ENCODE measurements at regions not wholly inside any gene's neighbourhood (a gene's known extent, or its start where the extent isn't known, plus 50 kb on each side); places are given as distances from the start of the nearest gene placed in this dataset.

- no peaks in the 10 kb centered on the region for H3K9me3 ChIP-seq
- H3K27me3 ChIP-seq = peaks cover 0 to 24% of the 10 kb centered on the region in 2 donors
- H3K27ac ChIP-seq = no peak overlapping the region
- H3K4me3 ChIP-seq = no peak overlapping the region
- DNase-seq (ENCODE audit: low spot score in 2 of 2) = no peak
- no peaks in the 10 kb centered on the region for H3K4me1 ChIP-seq
- H3K36me3 ChIP-seq = no peaks in the 10 kb centered on the region
- TF ChIP-seq CTCF (IDR thresholded peaks at IDR 0.05) = no peak
- no peak for TF ChIP-seq POLR2AphosphoS5 (IDR thresholded peaks at IDR 0.05)
- no peak for TF ChIP-seq POLR2A (IDR thresholded peaks at IDR 0.05)
- intact Hi-C loops (cut with DNase I; ENCODE audit: low total_unique reads) = no loop called here
Observed at GRCh38 chr20:22466447-22467171, 117.8 kb downstream of the FOXA2 start.

- TF ChIP-seq CTCF (IDR thresholded peaks at IDR 0.05) (no peak), POLR2A (IDR thresholded peaks at IDR 0.05) (no peak), POLR2AphosphoS5 (IDR thresholded peaks at IDR 0.05) (no peak)
- intact Hi-C loops (cut with DNase I; ENCODE audit: low total_unique reads) = no loop called here
- Histone ChIP-seq H3K4me1 (no peaks in the 10 kb centered on the region), H3K9me3 (no peaks in the 10 kb centered on the region), H3K4me3 (no peak overlapping the region), H3K27me3 (peaks cover 0 to 24% of the 10 kb centered on the region in 2 donors), H3K36me3 (no peaks in the 10 kb centered on the region), H3K27ac (no peak overlapping the region)
- DNase-seq (ENCODE audit: low spot score in 2 of 2) = no peak
Observed at GRCh38 chr20:22465622-22466446, 118.5 kb downstream of the FOXA2 start.

- H3K27me3 ChIP-seq = peaks cover 0 to 24% of the 10 kb centered on the region in 2 donors
- intact Hi-C loops (cut with DNase I; ENCODE audit: low total_unique reads) = no loop called here
- H3K36me3 ChIP-seq = no peaks in the 10 kb centered on the region
- H3K9me3 ChIP-seq = no peaks in the 10 kb centered on the region
- TF ChIP-seq POLR2A (IDR thresholded peaks at IDR 0.05) (no peak), CTCF (IDR thresholded peaks at IDR 0.05) (no peak), POLR2AphosphoS5 (IDR thresholded peaks at IDR 0.05) (no peak)
- no peak for DNase-seq (ENCODE audit: low spot score in 2 of 2)
- no peaks in the 10 kb centered on the region for H3K4me1 ChIP-seq
- no peak overlapping the region for H3K27ac ChIP-seq
- H3K4me3 ChIP-seq = no peak overlapping the region
Observed at GRCh38 chr20:22464312-22465003, 119.9 kb downstream of the FOXA2 start.

- H3K4me1 ChIP-seq = no peaks in the 10 kb centered on the region
- H3K4me3 ChIP-seq = no peak overlapping the region
- DNase-seq (ENCODE audit: low spot score in 2 of 2) = no peak
- H3K27ac ChIP-seq = no peak overlapping the region
- TF ChIP-seq CTCF (IDR thresholded peaks at IDR 0.05) (no peak), POLR2AphosphoS5 (IDR thresholded peaks at IDR 0.05) (no peak), POLR2A (IDR thresholded peaks at IDR 0.05) (no peak)
- no peaks in the 10 kb centered on the region for H3K9me3 ChIP-seq
- H3K27me3 ChIP-seq = peaks cover 0 to 26% of the 10 kb centered on the region in 2 donors
- H3K36me3 ChIP-seq = no peaks in the 10 kb centered on the region
- intact Hi-C loops (cut with DNase I; ENCODE audit: low total_unique reads) = no loop called here
Observed at GRCh38 chr20:22462975-22463914, 121.1 kb downstream of the FOXA2 start.

Data from breast epithelium (tissue), 4 donors.